ENCODE measurements at regions not wholly inside any gene's neighbourhood (a gene's known extent, or its start where the extent isn't known, plus 50 kb on each side); places are given as distances from the start of the nearest gene placed in this dataset.

DNA sequence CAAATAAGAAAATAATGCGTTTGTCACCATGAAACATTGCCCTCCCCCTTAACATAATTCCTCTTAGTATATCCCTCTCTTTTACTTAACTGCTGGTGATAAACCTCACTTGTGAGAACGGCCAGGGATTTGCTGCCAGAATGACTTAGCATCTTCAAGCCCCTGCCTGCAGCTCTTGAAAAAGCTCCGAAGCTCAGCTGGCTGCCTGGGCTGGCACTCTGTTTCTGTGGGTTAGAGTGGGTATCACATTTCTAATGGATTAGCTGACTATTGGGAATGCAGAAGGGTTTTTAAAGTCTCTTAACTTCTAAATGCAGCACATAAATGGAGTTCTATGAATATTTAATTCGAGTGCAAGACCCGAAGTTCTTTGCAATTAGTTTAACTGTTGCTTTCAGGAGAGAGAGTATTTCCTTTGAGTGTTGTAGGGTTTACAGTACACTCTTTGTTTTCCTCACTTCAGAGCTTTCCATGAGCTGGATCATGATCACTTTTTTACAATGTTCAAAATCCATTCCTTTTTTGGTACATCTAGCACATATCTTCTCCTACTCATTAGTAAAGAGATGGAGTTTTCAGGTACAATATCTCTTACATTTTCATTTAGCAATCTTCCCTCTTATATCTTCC lies 124.7 kb upstream of the RBMS3 start:
- no peaks in the 10 kb centered on the region for H4K20me1 ChIP-seq (replicated peaks; ENCODE audit: insufficient read depth)
- H3K27me3 Mint-ChIP-seq (ENCODE audit: insufficient read depth, low read depth, poor library complexity) = no peaks in the 10 kb centered on the region
- DNase-seq (ENCODE audit: low spot score) (peak; percentile 52), ATAC-seq (peak; percentile 83)
- no peak overlapping the region for H3K27ac ChIP-seq (ENCODE audit: low read depth)
- H3K36me3 Mint-ChIP-seq (ENCODE audit: low read depth) = no peaks in the 10 kb centered on the region
- peaks cover 15% of the 10 kb centered on the region for H3K4me1 Mint-ChIP-seq
- H3K4me2 ChIP-seq = no peak overlapping the region
- no peaks in the 10 kb centered on the region for H3K36me3 ChIP-seq (ENCODE audit: insufficient read depth)
- H3K9me2 ChIP-seq (ENCODE audit: insufficient read depth) = no peaks in the 10 kb centered on the region
- H3K79me2 ChIP-seq (replicated peaks; ENCODE audit: insufficient read depth) = no peaks in the 10 kb centered on the region
- H3K9me3 Mint-ChIP-seq = no peaks in the 10 kb centered on the region
- H3K27me3 ChIP-seq (ENCODE audit: insufficient read depth) = no peaks in the 10 kb centered on the region
- no peak for TF ChIP-seq EZH2phosphoT487 (IDR thresholded peaks at IDR 0.05; ENCODE audit: unreplicated experiment)
- TF ChIP-seq JUNB (IDR thresholded peaks at IDR 0.05; ENCODE audit: unreplicated experiment) = no peak
- TF ChIP-seq NANOG (IDR thresholded peaks at IDR 0.05; ENCODE audit: borderline replicate concordance) = no peak
- TF ChIP-seq EZH2 (IDR thresholded peaks at IDR 0.05; ENCODE audit: low read depth, unreplicated experiment) = no peak
- TF ChIP-seq CREB1 (CRISPR knock-in tag; IDR thresholded peaks at IDR 0.05; ENCODE audit: low read depth) = no peak
- TF ChIP-seq, protein P1, sequence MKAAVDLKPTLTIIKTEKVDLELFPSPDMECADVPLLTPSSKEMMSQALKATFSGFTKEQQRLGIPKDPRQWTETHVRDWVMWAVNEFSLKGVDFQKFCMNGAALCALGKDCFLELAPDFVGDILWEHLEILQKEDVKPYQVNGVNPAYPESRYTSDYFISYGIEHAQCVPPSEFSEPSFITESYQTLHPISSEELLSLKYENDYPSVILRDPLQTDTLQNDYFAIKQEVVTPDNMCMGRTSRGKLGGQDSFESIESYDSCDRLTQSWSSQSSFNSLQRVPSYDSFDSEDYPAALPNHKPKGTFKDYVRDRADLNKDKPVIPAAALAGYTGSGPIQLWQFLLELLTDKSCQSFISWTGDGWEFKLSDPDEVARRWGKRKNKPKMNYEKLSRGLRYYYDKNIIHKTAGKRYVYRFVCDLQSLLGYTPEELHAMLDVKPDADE (IDR thresholded peaks at IDR 0.05) = no peak
- H3K4me3 Mint-ChIP-seq = no peak overlapping the region
- no peak overlapping the region for H2AFZ ChIP-seq
- peak overlapping the region; percentile 95 for H3K27ac Mint-ChIP-seq
- 0 out of 2 replicates have a peak, but pooled peaks cover 7% of the 10 kb centered on the region for H3K4me1 ChIP-seq (ENCODE audit: insufficient read depth)
- no peaks in the 10 kb centered on the region for H3F3A ChIP-seq (replicated peaks; ENCODE audit: low read depth)
- no peak overlapping the region for H3K4me3 ChIP-seq

DNA sequence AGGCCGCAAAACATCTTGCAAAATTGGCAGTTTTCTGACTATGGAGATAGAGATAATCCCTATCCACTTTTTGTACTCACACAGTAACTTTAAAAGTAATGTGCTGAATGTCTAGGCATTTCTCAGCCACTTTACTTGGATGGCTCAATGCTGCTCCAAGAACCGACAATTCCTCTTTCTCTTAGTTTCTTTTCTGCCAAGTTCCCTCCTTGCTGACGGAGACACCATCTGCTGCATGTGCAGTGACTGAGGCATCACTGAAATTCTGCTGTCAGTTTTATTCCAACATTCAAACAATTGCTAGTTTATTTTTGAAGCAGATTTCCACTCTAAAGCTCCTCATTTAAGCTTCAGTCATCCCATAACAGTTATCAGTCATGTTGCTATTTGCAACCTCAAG lies 116.0 kb upstream of the RBMS3 start:
- Mint-ChIP-seq H3K4me3 (no peak overlapping the region), H3K36me3 (ENCODE audit: low read depth) (no peaks in the 10 kb centered on the region), H3K27ac (no peak overlapping the region), H3K9me3 (no peaks in the 10 kb centered on the region), H3K4me1 (peaks cover 9% of the 10 kb centered on the region), H3K27me3 (ENCODE audit: insufficient read depth, low read depth, poor library complexity) (no peaks in the 10 kb centered on the region)
- H3K4me1 ChIP-seq (ENCODE audit: insufficient read depth) = peaks cover 14% of the 10 kb centered on the region; the same call in 1 of the 2 replicates
- H2AFZ ChIP-seq = no peak overlapping the region
- no peak overlapping the region for H3K4me3 ChIP-seq
- H3K4me2 ChIP-seq = no peak overlapping the region
- H3F3A ChIP-seq (replicated peaks; ENCODE audit: low read depth) = no peaks in the 10 kb centered on the region
- H3K27me3 ChIP-seq (ENCODE audit: insufficient read depth) = no peaks in the 10 kb centered on the region
- no peak overlapping the region for H3K27ac ChIP-seq (ENCODE audit: low read depth)
- H3K9me2 ChIP-seq (ENCODE audit: insufficient read depth) = no peaks in the 10 kb centered on the region
- ATAC-seq (no peak), DNase-seq (ENCODE audit: low spot score) (no peak)
- H4K20me1 ChIP-seq (replicated peaks; ENCODE audit: insufficient read depth) = no peaks in the 10 kb centered on the region
- no peaks in the 10 kb centered on the region for H3K79me2 ChIP-seq (replicated peaks; ENCODE audit: insufficient read depth)
- no peaks in the 10 kb centered on the region for H3K36me3 ChIP-seq (ENCODE audit: insufficient read depth)
- TF ChIP-seq, protein P1 (IDR thresholded peaks at IDR 0.05) = no peak
- TF ChIP-seq JUNB (IDR thresholded peaks at IDR 0.05; ENCODE audit: unreplicated experiment) = no peak
- TF ChIP-seq ZNF331 (CRISPR knock-in tag; IDR thresholded peaks at IDR 0.05; ENCODE audit: low read depth) = no peak
- no peak for TF ChIP-seq EZH2 (IDR thresholded peaks at IDR 0.05; ENCODE audit: low read depth, unreplicated experiment)
- TF ChIP-seq, protein P2, sequence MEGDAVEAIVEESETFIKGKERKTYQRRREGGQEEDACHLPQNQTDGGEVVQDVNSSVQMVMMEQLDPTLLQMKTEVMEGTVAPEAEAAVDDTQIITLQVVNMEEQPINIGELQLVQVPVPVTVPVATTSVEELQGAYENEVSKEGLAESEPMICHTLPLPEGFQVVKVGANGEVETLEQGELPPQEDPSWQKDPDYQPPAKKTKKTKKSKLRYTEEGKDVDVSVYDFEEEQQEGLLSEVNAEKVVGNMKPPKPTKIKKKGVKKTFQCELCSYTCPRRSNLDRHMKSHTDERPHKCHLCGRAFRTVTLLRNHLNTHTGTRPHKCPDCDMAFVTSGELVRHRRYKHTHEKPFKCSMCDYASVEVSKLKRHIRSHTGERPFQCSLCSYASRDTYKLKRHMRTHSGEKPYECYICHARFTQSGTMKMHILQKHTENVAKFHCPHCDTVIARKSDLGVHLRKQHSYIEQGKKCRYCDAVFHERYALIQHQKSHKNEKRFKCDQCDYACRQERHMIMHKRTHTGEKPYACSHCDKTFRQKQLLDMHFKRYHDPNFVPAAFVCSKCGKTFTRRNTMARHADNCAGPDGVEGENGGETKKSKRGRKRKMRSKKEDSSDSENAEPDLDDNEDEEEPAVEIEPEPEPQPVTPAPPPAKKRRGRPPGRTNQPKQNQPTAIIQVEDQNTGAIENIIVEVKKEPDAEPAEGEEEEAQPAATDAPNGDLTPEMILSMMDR (conservative IDR thresholded peaks at IDR 0.05; ENCODE audit: low read depth in 2 of 2) = no peak
- TF ChIP-seq, protein P3, sequence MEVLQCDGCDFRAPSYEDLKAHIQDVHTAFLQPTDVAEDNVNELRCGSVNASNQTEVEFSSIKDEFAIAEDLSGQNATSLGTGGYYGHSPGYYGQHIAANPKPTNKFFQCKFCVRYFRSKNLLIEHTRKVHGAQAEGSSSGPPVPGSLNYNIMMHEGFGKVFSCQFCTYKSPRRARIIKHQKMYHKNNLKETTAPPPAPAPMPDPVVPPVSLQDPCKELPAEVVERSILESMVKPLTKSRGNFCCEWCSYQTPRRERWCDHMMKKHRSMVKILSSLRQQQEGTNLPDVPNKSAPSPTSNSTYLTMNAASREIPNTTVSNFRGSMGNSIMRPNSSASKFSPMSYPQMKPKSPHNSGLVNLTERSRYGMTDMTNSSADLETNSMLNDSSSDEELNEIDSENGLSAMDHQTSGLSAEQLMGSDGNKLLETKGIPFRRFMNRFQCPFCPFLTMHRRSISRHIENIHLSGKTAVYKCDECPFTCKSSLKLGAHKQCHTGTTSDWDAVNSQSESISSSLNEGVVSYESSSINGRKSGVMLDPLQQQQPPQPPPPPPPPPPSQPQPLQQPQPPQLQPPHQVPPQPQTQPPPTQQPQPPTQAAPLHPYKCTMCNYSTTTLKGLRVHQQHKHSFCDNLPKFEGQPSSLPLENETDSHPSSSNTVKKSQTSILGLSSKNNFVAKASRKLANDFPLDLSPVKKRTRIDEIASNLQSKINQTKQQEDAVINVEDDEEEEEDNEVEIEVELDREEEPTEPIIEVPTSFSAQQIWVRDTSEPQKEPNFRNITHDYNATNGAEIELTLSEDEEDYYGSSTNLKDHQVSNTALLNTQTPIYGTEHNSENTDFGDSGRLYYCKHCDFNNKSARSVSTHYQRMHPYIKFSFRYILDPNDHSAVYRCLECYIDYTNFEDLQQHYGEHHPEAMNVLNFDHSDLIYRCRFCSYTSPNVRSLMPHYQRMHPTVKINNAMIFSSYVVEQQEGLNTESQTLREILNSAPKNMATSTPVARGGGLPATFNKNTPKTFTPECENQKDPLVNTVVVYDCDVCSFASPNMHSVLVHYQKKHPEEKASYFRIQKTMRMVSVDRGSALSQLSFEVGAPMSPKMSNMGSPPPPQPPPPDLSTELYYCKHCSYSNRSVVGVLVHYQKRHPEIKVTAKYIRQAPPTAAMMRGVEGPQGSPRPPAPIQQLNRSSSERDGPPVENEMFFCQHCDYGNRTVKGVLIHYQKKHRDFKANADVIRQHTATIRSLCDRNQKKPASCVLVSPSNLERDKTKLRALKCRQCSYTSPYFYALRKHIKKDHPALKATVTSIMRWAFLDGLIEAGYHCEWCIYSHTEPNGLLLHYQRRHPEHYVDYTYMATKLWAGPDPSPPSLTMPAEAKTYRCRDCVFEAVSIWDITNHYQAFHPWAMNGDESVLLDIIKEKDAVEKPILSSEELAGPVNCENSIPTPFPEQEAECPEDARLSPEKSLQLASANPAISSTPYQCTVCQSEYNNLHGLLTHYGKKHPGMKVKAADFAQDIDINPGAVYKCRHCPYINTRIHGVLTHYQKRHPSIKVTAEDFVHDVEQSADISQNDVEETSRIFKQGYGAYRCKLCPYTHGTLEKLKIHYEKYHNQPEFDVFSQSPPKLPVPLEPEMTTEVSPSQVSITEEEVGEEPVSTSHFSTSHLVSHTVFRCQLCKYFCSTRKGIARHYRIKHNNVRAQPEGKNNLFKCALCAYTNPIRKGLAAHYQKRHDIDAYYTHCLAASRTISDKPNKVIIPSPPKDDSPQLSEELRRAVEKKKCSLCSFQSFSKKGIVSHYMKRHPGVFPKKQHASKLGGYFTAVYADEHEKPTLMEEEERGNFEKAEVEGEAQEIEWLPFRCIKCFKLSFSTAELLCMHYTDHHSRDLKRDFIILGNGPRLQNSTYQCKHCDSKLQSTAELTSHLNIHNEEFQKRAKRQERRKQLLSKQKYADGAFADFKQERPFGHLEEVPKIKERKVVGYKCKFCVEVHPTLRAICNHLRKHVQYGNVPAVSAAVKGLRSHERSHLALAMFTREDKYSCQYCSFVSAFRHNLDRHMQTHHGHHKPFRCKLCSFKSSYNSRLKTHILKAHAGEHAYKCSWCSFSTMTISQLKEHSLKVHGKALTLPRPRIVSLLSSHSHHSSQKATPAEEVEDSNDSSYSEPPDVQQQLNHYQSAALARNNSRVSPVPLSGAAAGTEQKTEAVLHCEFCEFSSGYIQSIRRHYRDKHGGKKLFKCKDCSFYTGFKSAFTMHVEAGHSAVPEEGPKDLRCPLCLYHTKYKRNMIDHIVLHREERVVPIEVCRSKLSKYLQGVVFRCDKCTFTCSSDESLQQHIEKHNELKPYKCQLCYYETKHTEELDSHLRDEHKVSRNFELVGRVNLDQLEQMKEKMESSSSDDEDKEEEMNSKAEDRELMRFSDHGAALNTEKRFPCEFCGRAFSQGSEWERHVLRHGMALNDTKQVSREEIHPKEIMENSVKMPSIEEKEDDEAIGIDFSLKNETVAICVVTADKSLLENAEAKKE (CRISPR knock-in tag; IDR thresholded peaks at IDR 0.05) = no peak
